ENCODE measurements at regions not wholly inside any gene's neighbourhood (a gene's known extent, or its start where the extent isn't known, plus 50 kb on each side); places are given as distances from the start of the nearest gene placed in this dataset.

- Mint-ChIP-seq H3K9me3 (peaks cover 0 to 3% (median 0%) of the 10 kb centered on the region in 5 donors), H3K36me3 (no peaks in the 10 kb centered on the region), H3K27ac (no peak overlapping the region), H3K4me3 (no peak overlapping the region), H3K27me3 (peaks cover 0 to 5% of the 10 kb centered on the region in 2 donors), H3K4me1 (no peaks in the 10 kb centered on the region)
- no peaks in the 10 kb centered on the region for H3K27me3 ChIP-seq (ENCODE audit: insufficient read depth, low read length, poor library complexity, severe bottlenecking)
- no peak overlapping the region for H3K4me3 ChIP-seq (ENCODE audit: low read length)
- no peak overlapping the region for H3K27ac ChIP-seq (ENCODE audit: low read depth, low read length)
- CTCF ChIA-PET = no interaction called here
- no peaks in the 10 kb centered on the region for H3K4me1 ChIP-seq (ENCODE audit: insufficient read depth, low read length)
- H3K36me3 ChIP-seq (ENCODE audit: insufficient read depth, low read length) = no peaks in the 10 kb centered on the region
- POLR2A ChIA-PET = no interaction called here
- no peak for DNase-seq
- no peaks in the 10 kb centered on the region for H3K9me3 ChIP-seq (ENCODE audit: low read length)
These were observed 119.8 kb upstream of the ALDH1B1 start for GRCh38 chr9:38272710-38273109.

GRCh38 chr9:38271666-38272241 lies 120.7 kb upstream of the ALDH1B1 start:
- no peaks in the 10 kb centered on the region for H3K4me1 Mint-ChIP-seq
- peaks cover 0 to 4% (median 3%) of the 10 kb centered on the region in 5 donors for H3K9me3 Mint-ChIP-seq
- Histone ChIP-seq H3K9me3 (ENCODE audit: low read length) (no peaks in the 10 kb centered on the region), H3K27ac (ENCODE audit: low read depth, low read length) (no peak overlapping the region), H3K4me1 (ENCODE audit: insufficient read depth, low read length) (no peaks in the 10 kb centered on the region), H3K36me3 (ENCODE audit: insufficient read depth, low read length) (no peaks in the 10 kb centered on the region), H3K4me3 (ENCODE audit: low read length) (no peak overlapping the region), H3K27me3 (ENCODE audit: insufficient read depth, low read length, poor library complexity, severe bottlenecking) (no peaks in the 10 kb centered on the region)
- no peak overlapping the region for H3K4me3 Mint-ChIP-seq
- no peak overlapping the region for H3K27ac Mint-ChIP-seq
- POLR2A ChIA-PET = no interaction called here
- H3K36me3 Mint-ChIP-seq = peaks cover 0 to under 1% (median 0%) of the 10 kb centered on the region in 3 donors
- peaks cover 1 to 7% of the 10 kb centered on the region in 2 donors for H3K27me3 Mint-ChIP-seq
- CTCF ChIA-PET = no interaction called here
- DNase-seq = no peak

DNA sequence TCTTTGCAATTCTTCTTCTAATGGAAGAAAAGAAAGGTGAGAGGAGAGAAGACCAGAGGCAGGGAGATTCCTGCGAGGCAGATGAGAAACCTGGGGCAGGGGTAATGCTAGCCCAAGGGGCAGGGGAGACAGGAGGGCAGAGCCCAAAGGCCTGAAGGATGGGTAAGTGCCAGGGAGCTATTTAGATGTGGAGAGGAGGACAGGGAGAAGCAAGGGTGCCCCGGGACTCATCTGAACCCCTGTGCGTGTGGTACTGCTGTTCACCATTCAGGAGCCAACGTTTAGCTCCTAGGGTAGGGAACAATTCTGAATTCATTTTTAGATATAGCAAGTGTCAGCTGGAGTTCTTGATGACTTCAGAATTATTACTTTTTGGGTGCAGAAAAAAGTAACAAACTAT lies 122.7 kb upstream of the ALDH1B1 start:
- CTCF ChIA-PET = no interaction called here
- Histone ChIP-seq H3K27ac (ENCODE audit: low read depth, low read length) (no peak overlapping the region), H3K36me3 (ENCODE audit: insufficient read depth, low read length) (no peaks in the 10 kb centered on the region), H3K27me3 (ENCODE audit: insufficient read depth, low read length, poor library complexity, severe bottlenecking) (no peaks in the 10 kb centered on the region), H3K4me1 (ENCODE audit: insufficient read depth, low read length) (no peaks in the 10 kb centered on the region), H3K4me3 (ENCODE audit: low read length) (no peak overlapping the region), H3K9me3 (ENCODE audit: low read length) (no peaks in the 10 kb centered on the region)
- peaks cover 0 to 8% (median 3%) of the 10 kb centered on the region in 3 donors for H3K36me3 Mint-ChIP-seq
- POLR2A ChIA-PET = no interaction called here
- H3K27ac Mint-ChIP-seq = no peak overlapping the region
- no peak for DNase-seq
- H3K27me3 Mint-ChIP-seq = peaks cover 5 to 11% of the 10 kb centered on the region in 2 donors
- H3K4me1 Mint-ChIP-seq = no peaks in the 10 kb centered on the region
- peaks cover 11 to 20% (median 18%) of the 10 kb centered on the region in 5 donors for H3K9me3 Mint-ChIP-seq
- no peak overlapping the region for H3K4me3 Mint-ChIP-seq

GRCh38 chr9:38263532-38263931 lies 129.0 kb upstream of the ALDH1B1 start:
- peaks cover 0 to 8% (median 3%) of the 10 kb centered on the region in 3 donors for H3K36me3 Mint-ChIP-seq
- CTCF ChIA-PET = no interaction called here

GRCh38 chr9:38259519-38260218 lies 132.8 kb upstream of the ALDH1B1 start:
- Histone ChIP-seq H3K27me3 (ENCODE audit: insufficient read depth, low read length, poor library complexity, severe bottlenecking) (no peaks in the 10 kb centered on the region), H3K4me3 (ENCODE audit: low read length) (no peak overlapping the region), H3K27ac (ENCODE audit: low read depth, low read length) (no peak overlapping the region), H3K36me3 (ENCODE audit: insufficient read depth, low read length) (no peaks in the 10 kb centered on the region), H3K9me3 (ENCODE audit: low read length) (no peaks in the 10 kb centered on the region), H3K4me1 (ENCODE audit: insufficient read depth, low read length) (no peaks in the 10 kb centered on the region)
- peaks cover 10 to 20% (median 15%) of the 10 kb centered on the region in 5 donors for H3K9me3 Mint-ChIP-seq
- H3K27me3 Mint-ChIP-seq = peaks cover 12 to 13% of the 10 kb centered on the region in 2 donors
- H3K36me3 Mint-ChIP-seq = no peaks in the 10 kb centered on the region
- ChIA-PET POLR2A (no interaction called here), CTCF (no interaction called here)
- no peak overlapping the region for H3K4me3 Mint-ChIP-seq
- H3K27ac Mint-ChIP-seq = no peak overlapping the region
- DNase-seq = no peak
- no peaks in the 10 kb centered on the region for H3K4me1 Mint-ChIP-seq

More at GRCh38 chr9:38263532-38263931, 129.0 kb upstream of the ALDH1B1 start:
- no peak overlapping the region for H3K27ac Mint-ChIP-seq
- no peak overlapping the region for H3K27ac ChIP-seq (ENCODE audit: low read depth, low read length)
- H3K27me3 ChIP-seq (ENCODE audit: insufficient read depth, low read length, poor library complexity, severe bottlenecking) = no peaks in the 10 kb centered on the region
- no peak overlapping the region for H3K4me3 Mint-ChIP-seq
- H3K4me1 Mint-ChIP-seq = no peaks in the 10 kb centered on the region
- POLR2A ChIA-PET = no interaction called here
- H3K36me3 ChIP-seq (ENCODE audit: insufficient read depth, low read length) = no peaks in the 10 kb centered on the region
- H3K9me3 Mint-ChIP-seq = peaks cover 26 to 41% (median 33%) of the 10 kb centered on the region in 5 donors
- no peak for DNase-seq
- H3K9me3 ChIP-seq (ENCODE audit: low read length) = no peaks in the 10 kb centered on the region
- H3K27me3 Mint-ChIP-seq = peaks cover 13 to 20% of the 10 kb centered on the region in 2 donors
- H3K4me3 ChIP-seq (ENCODE audit: low read length) = no peak overlapping the region
- H3K4me1 ChIP-seq (ENCODE audit: insufficient read depth, low read length) = no peaks in the 10 kb centered on the region

DNA sequence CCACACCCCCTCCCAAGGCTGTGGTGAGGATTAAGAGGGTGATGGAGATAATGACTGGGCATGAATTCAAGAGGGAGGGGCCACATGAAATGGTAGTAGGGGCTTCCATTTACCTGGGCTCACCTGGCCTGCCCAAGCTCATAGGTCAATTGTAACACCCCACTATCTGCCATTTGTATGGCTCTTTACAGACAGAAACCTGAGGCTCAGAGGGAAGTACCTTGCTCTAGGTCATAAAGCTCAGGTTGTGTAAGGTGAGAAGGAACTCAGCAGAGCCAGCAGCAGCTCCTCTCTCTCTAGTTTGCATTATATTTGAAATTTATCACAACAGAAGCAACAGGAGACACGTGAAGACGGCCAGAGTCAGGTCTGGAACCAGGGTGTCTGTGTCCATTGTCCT lies 133.4 kb upstream of the ALDH1B1 start:
- Mint-ChIP-seq H3K9me3 (peaks cover 6 to 14% (median 9%) of the 10 kb centered on the region in 5 donors), H3K4me3 (no peak overlapping the region), H3K4me1 (no peaks in the 10 kb centered on the region), H3K27me3 (peaks cover 10 to 11% of the 10 kb centered on the region in 2 donors), H3K27ac (no peak overlapping the region), H3K36me3 (no peaks in the 10 kb centered on the region)
- no peak for DNase-seq
- Histone ChIP-seq H3K4me3 (ENCODE audit: low read length) (no peak overlapping the region), H3K27ac (ENCODE audit: low read depth, low read length) (no peak overlapping the region), H3K9me3 (ENCODE audit: low read length) (no peaks in the 10 kb centered on the region), H3K36me3 (ENCODE audit: insufficient read depth, low read length) (no peaks in the 10 kb centered on the region), H3K4me1 (ENCODE audit: insufficient read depth, low read length) (no peaks in the 10 kb centered on the region), H3K27me3 (ENCODE audit: insufficient read depth, low read length, poor library complexity, severe bottlenecking) (no peaks in the 10 kb centered on the region)
- CTCF ChIA-PET = no interaction called here
- POLR2A ChIA-PET = no interaction called here

DNA sequence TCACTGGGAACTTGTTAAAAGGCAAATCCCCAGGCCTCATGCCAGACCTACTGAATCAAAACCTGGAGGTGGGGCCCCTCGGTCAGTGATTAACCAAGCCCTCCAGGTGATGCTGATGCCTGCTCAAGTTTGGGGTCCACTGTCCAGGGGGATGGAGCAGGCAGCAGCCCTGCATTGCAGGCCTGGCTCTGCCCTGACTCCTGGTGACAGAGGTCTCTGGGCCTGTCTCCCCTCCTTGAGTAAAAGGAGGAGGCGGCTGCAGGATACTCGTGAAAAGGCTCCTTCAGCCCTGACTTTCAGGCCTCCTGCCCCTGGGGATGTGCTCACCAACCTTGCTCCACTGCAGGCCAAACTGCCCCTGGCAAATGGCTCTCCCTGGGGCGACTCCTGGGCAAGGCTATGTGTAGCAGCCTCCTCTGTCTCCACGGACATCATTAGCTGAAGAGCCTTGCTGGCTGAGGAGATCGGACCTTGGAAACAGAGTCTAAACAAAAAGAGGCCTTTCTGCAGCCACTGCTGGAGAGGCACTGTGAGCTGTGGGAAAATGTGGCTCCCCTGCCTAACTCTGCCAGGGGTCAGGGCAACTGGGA lies 134.8 kb upstream of the ALDH1B1 start:
- Mint-ChIP-seq H3K36me3 (no peaks in the 10 kb centered on the region), H3K4me1 (no peaks in the 10 kb centered on the region)
- H3K36me3 ChIP-seq (ENCODE audit: insufficient read depth, low read length) = no peaks in the 10 kb centered on the region

DNA sequence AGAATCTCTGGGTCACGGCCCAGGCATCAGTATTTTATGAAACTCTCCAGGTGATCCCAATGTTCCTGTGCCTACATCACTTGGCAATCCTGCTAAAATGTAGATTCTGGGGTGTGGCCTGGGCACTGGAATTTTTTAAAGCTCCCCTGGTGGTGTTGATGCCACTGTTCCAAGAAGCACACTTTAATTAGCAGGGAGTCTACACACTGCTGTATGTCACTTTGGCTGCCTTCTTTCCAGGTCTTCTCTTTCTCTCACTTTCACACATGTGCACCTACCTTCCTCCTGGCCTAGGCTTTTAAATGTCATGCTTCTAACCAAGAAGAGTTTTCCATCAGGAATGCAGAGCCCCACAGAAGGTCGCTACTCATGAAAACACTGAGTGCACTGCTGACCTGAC lies 136.0 kb upstream of the ALDH1B1 start:
- H3K4me1 ChIP-seq (ENCODE audit: insufficient read depth, low read length) = no peaks in the 10 kb centered on the region
- CTCF ChIA-PET = no interaction called here
- Mint-ChIP-seq H3K27ac (peak overlapping the region in 1 of 8 donors; percentile 21), H3K36me3 (no peaks in the 10 kb centered on the region), H3K4me3 (no peak overlapping the region), H3K9me3 (peaks cover 0 to 3% (median 0%) of the 10 kb centered on the region in 5 donors), H3K27me3 (peaks cover 8 to 11% of the 10 kb centered on the region in 2 donors), H3K4me1 (no peaks in the 10 kb centered on the region)
- H3K9me3 ChIP-seq (ENCODE audit: low read length) = no peaks in the 10 kb centered on the region
- H3K27me3 ChIP-seq (ENCODE audit: insufficient read depth, low read length, poor library complexity, severe bottlenecking) = no peaks in the 10 kb centered on the region
- POLR2A ChIA-PET = no interaction called here
- H3K36me3 ChIP-seq (ENCODE audit: insufficient read depth, low read length) = no peaks in the 10 kb centered on the region
- H3K27ac ChIP-seq (ENCODE audit: low read depth, low read length) = no peak overlapping the region
- H3K4me3 ChIP-seq (ENCODE audit: low read length) = no peak overlapping the region
- no peak for DNase-seq

More for the DNA sequence above, 134.8 kb upstream of the ALDH1B1 start:
- H3K27me3 Mint-ChIP-seq = peaks cover 10 to 11% of the 10 kb centered on the region in 2 donors
- no peak for DNase-seq
- peak overlapping the region in 1 of 8 donors; percentile 30 for H3K27ac Mint-ChIP-seq
- Histone ChIP-seq H3K4me1 (ENCODE audit: insufficient read depth, low read length) (no peaks in the 10 kb centered on the region), H3K27me3 (ENCODE audit: insufficient read depth, low read length, poor library complexity, severe bottlenecking) (no peaks in the 10 kb centered on the region), H3K4me3 (ENCODE audit: low read length) (no peak overlapping the region), H3K27ac (ENCODE audit: low read depth, low read length) (no peak overlapping the region), H3K9me3 (ENCODE audit: low read length) (no peaks in the 10 kb centered on the region)
- ChIA-PET POLR2A (no interaction called here), CTCF (no interaction called here)
- peaks cover 0 to 3% (median 0%) of the 10 kb centered on the region in 5 donors for H3K9me3 Mint-ChIP-seq
- H3K4me3 Mint-ChIP-seq = no peak overlapping the region
